ENCODE measurements at regions not wholly inside any gene's neighbourhood (a gene's known extent, or its start where the extent isn't known, plus 50 kb on each side); places are given as distances from the start of the nearest gene placed in this dataset.

- TF ChIP-seq, protein P1, sequence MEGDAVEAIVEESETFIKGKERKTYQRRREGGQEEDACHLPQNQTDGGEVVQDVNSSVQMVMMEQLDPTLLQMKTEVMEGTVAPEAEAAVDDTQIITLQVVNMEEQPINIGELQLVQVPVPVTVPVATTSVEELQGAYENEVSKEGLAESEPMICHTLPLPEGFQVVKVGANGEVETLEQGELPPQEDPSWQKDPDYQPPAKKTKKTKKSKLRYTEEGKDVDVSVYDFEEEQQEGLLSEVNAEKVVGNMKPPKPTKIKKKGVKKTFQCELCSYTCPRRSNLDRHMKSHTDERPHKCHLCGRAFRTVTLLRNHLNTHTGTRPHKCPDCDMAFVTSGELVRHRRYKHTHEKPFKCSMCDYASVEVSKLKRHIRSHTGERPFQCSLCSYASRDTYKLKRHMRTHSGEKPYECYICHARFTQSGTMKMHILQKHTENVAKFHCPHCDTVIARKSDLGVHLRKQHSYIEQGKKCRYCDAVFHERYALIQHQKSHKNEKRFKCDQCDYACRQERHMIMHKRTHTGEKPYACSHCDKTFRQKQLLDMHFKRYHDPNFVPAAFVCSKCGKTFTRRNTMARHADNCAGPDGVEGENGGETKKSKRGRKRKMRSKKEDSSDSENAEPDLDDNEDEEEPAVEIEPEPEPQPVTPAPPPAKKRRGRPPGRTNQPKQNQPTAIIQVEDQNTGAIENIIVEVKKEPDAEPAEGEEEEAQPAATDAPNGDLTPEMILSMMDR (IDR thresholded peaks at IDR 0.05; ENCODE audit: insufficient read depth, low read length, poor library complexity, severe bottlenecking) = no peak
- TF ChIP-seq EZH2phosphoT487 (conservative IDR thresholded peaks at IDR 0.05; ENCODE audit: low read length) = no peak
Measured at GRCh38 chr20:7332169-7332568, 564.7 kb downstream of the BMP2 start.
